ENCODE measurements at regions not wholly inside any gene's neighbourhood (a gene's known extent, or its start where the extent isn't known, plus 50 kb on each side); places are given as distances from the start of the nearest gene placed in this dataset.
"Not testable (repeated sequence)": the region's sequence is repeated elsewhere in the genome, so short reads cannot be mapped to it uniquely, and the experiment has no call there.

- H3K4me3 ChIP-seq (ENCODE audit: low read depth, low read length): no peak overlapping the region
- no peak for DNase-seq (ENCODE audit: low read depth)
- TF ChIP-seq, protein P1, sequence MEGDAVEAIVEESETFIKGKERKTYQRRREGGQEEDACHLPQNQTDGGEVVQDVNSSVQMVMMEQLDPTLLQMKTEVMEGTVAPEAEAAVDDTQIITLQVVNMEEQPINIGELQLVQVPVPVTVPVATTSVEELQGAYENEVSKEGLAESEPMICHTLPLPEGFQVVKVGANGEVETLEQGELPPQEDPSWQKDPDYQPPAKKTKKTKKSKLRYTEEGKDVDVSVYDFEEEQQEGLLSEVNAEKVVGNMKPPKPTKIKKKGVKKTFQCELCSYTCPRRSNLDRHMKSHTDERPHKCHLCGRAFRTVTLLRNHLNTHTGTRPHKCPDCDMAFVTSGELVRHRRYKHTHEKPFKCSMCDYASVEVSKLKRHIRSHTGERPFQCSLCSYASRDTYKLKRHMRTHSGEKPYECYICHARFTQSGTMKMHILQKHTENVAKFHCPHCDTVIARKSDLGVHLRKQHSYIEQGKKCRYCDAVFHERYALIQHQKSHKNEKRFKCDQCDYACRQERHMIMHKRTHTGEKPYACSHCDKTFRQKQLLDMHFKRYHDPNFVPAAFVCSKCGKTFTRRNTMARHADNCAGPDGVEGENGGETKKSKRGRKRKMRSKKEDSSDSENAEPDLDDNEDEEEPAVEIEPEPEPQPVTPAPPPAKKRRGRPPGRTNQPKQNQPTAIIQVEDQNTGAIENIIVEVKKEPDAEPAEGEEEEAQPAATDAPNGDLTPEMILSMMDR (IDR thresholded peaks at IDR 0.05; ENCODE audit: insufficient read depth, low read depth, low read length): no peak
These were observed 116.2 kb downstream of the ADCYAP1 start for GRCh38 chr18:1020731-1021344.

DNA sequence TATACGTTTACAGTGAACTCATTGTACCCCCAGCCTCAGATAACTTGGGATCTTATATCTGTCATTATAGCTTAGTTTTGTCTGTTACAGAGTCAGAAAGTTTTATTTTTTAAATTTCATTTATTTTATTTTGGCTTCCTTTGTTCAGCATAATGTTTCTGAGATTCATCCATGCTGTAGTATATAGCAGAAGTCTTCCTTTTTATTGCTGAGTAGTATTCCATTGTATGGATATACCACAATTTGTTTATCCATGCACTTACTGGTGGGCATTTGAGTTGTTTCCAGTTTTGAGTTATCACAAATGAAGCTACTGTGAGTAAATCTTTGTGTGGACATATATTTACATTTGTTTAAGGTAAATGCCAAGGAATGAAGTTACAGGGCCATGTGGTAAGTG, 122.3 kb downstream of the ADCYAP1 start:
- DNase-seq (ENCODE audit: low read depth): no peak
- TF ChIP-seq, protein P1 (IDR thresholded peaks at IDR 0.05; ENCODE audit: insufficient read depth, low read depth, low read length): no peak
- H3K4me3 ChIP-seq (ENCODE audit: low read depth, low read length): no peak overlapping the region

DNA sequence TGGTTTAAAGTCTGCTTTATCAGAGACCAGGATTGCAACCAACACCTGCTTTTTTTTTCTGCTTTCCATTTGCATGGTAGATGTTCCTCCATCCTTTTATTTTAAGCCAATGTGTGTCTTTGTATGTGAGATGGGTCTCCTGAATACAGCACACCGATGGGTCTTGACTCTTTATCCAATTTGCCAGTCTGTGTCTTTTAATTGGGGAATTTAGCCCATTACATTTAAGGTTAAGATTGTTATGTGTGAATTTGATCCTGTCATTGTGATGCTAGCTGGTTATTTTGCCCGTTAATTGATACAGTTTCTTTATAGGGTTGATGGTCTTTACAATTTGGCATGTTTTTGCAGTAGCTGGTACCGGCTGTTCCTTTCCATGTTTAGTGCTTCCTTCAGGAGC, 128.4 kb downstream of the ADCYAP1 start:
- not testable (repeated sequence) for DNase-seq (ENCODE audit: low read depth); H3K4me3 ChIP-seq (ENCODE audit: low read depth, low read length)

GRCh38 chr18:1034971-1035370, 130.3 kb downstream of the ADCYAP1 start:
- H3K4me3 ChIP-seq (ENCODE audit: low read depth, low read length): no peak overlapping the region
- TF ChIP-seq, protein P1 (IDR thresholded peaks at IDR 0.05; ENCODE audit: insufficient read depth, low read depth, low read length): no peak
- DNase-seq (ENCODE audit: low read depth): no peak

- DNase-seq (ENCODE audit: low read depth): no peak
- no peak overlapping the region for H3K4me3 ChIP-seq (ENCODE audit: low read depth, low read length)
- TF ChIP-seq, protein P1 (IDR thresholded peaks at IDR 0.05; ENCODE audit: insufficient read depth, low read depth, low read length): no peak
These were observed 132.3 kb downstream of the ADCYAP1 start for GRCh38 chr18:1036926-1037325.

GRCh38 chr18:1037776-1038175, 133.1 kb downstream of the ADCYAP1 start:
- TF ChIP-seq, protein P1 (IDR thresholded peaks at IDR 0.05; ENCODE audit: insufficient read depth, low read depth, low read length): no peak
- DNase-seq (ENCODE audit: low read depth): no peak
- no peak overlapping the region for H3K4me3 ChIP-seq (ENCODE audit: low read depth, low read length)

DNA sequence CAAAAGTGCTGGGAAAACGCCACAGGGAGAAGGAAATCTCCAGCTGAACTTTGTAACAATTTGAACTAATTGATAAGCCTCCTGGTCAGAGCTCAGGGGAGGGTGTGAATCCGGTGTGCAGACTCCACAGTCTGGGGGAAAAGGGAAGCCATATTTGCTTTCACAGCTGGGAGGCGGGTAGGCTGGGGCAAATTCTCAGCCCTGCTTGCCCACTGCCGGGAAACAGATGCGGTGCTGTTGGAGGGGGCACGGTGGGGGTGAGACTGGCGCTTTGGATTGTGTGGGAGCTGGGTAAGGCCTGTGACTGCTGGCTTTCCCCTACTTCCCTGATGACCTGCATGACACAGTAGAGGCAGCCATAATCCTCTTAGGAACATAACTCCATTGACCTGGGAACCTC, 134.8 kb downstream of the ADCYAP1 start:
- TF ChIP-seq, protein P1 (IDR thresholded peaks at IDR 0.05; ENCODE audit: insufficient read depth, low read depth, low read length): no peak
- no peak overlapping the region for H3K4me3 ChIP-seq (ENCODE audit: low read depth, low read length)
- DNase-seq (ENCODE audit: low read depth): no peak

GRCh38 chr18:1043039-1043438, 138.4 kb downstream of the ADCYAP1 start:
- H3K4me3 ChIP-seq (ENCODE audit: low read depth, low read length); DNase-seq (ENCODE audit: low read depth): not testable (repeated sequence)

All from fibroblast of villous mesenchyme (primary cell).